Activated CD8-positive, alpha-beta T cell treated with anti-CD3 and anti-CD28 coated beads, Interleukin-2, amount 10 ng/mL, durations not matched to agents 7 days and 5 days (primary cell): ENCODE measurements at regions not wholly inside any gene's neighbourhood (a gene's known extent, or its start where the extent isn't known, plus 50 kb on each side); places are given as distances from the start of the nearest gene placed in this dataset.
"Not testable (repeated sequence)": the region's sequence is repeated elsewhere in the genome, so short reads cannot be mapped to it uniquely, and the experiment has no call there.

ENCODE experiments used
- ATAC-seq: fragments of 150-1000 bp; cut with Tn5 transposase; one replicate; pipeline ENCODE4 v1.10.0; 2021; ENCODE audit warnings: moderate library complexity
- CTCF ChIA-PET: fragments of 350-600 bp; sonication (Branson Sonifier 250); formaldehyde crosslinking; loops from one replicate; lab custom pipeline; 2021; ENCODE audit warnings: antibody characterized with exemption; lab: Charles Lee
- POLR2A ChIA-PET: fragments of 350-600 bp; sonication (Branson Sonifier 250); formaldehyde crosslinking; loops from one replicate; lab custom pipeline; 2021; ENCODE audit warnings: antibody characterized with exemption; lab: Charles Lee
- DNase-seq: peaks from one replicate; pipeline ENCODE4 v3.0.0-alpha.2; 2020
- H3K27ac Mint-ChIP-seq: one replicate; pipeline ENCODE4 v1.8.0; 2021; ENCODE audit warnings: mild to moderate bottlenecking, mixed read lengths
- H3K27me3 Mint-ChIP-seq: one replicate; pipeline ENCODE4 v1.8.0; 2021; ENCODE audit warnings: low read depth, mixed read lengths
- H3K36me3 Mint-ChIP-seq: one replicate; pipeline ENCODE4 v1.8.0; 2021; ENCODE audit warnings: low read depth, mixed read lengths
- H3K4me1 Mint-ChIP-seq: one replicate; pipeline ENCODE4 v1.8.0; 2021; ENCODE audit warnings: low read depth, mixed read lengths
- H3K4me3 Mint-ChIP-seq: one replicate; pipeline ENCODE4 v1.8.0; 2021; ENCODE audit warnings: mild to moderate bottlenecking, mixed read lengths
- H3K9me3 Mint-ChIP-seq: one replicate; pipeline ENCODE4 v1.8.0; 2022; ENCODE audit warnings: mixed read lengths; ENCODE audit not compliant: insufficient read depth

DNA sequence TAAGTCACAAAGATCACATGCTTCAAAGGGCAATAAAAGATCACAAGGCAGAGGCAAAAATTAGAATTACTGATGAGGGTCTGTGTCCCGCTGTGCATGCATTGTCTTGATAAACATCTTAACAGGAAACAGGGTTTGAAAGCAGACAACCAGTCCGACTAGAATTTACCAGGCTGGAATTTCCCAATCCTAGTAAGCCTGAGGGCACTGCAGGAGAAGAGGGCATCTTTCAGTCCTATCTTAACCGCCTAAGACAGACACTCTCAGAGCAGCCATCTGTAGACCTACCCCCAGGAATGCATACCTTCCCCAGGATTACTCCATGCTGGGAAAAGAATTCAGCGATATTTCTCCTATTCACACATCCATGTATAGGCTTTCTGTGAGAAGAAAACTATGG lies 465.8 kb upstream of the TMEFF2 start:
- H3K4me3 Mint-ChIP-seq, ATAC-seq, H3K9me3 Mint-ChIP-seq, H3K4me1 Mint-ChIP-seq, H3K36me3 Mint-ChIP-seq, POLR2A ChIA-PET, CTCF ChIA-PET, H3K27me3 Mint-ChIP-seq, H3K27ac Mint-ChIP-seq, DNase-seq: not testable (repeated sequence)

- ATAC-seq = no peak
- no peaks in the 10 kb centered on the region for H3K9me3 Mint-ChIP-seq
- H3K36me3 Mint-ChIP-seq = no peaks in the 10 kb centered on the region
- no peaks in the 10 kb centered on the region for H3K27me3 Mint-ChIP-seq
- no peaks in the 10 kb centered on the region for H3K4me1 Mint-ChIP-seq
- H3K27ac Mint-ChIP-seq = no peak overlapping the region
- DNase-seq = no peak
- ChIA-PET POLR2A (no interaction called here), CTCF (no interaction called here)
- no peak overlapping the region for H3K4me3 Mint-ChIP-seq
These were observed 462.6 kb upstream of the TMEFF2 start for GRCh38 chr2:192657362-192657761.

GRCh38 chr2:192655916-192656315 lies 461.2 kb upstream of the TMEFF2 start:
- no peak overlapping the region for H3K27ac Mint-ChIP-seq
- H3K9me3 Mint-ChIP-seq = peaks cover 4% of the 10 kb centered on the region
- H3K36me3 Mint-ChIP-seq = no peaks in the 10 kb centered on the region
- no peak overlapping the region for H3K4me3 Mint-ChIP-seq
- no peak for ATAC-seq
- ChIA-PET POLR2A (no interaction called here), CTCF (no interaction called here)
- DNase-seq = no peak
- H3K27me3 Mint-ChIP-seq = no peaks in the 10 kb centered on the region
- H3K4me1 Mint-ChIP-seq = no peaks in the 10 kb centered on the region

- Mint-ChIP-seq H3K9me3 (peaks cover 2% of the 10 kb centered on the region), H3K36me3 (no peaks in the 10 kb centered on the region), H3K27me3 (no peaks in the 10 kb centered on the region), H3K27ac (no peak overlapping the region), H3K4me1 (no peaks in the 10 kb centered on the region), H3K4me3 (no peak overlapping the region)
- ChIA-PET POLR2A (no interaction called here), CTCF (no interaction called here)
- no peak for DNase-seq
- ATAC-seq = no peak
These were observed 451.3 kb upstream of the TMEFF2 start for GRCh38 chr2:192645811-192646598.

DNA sequence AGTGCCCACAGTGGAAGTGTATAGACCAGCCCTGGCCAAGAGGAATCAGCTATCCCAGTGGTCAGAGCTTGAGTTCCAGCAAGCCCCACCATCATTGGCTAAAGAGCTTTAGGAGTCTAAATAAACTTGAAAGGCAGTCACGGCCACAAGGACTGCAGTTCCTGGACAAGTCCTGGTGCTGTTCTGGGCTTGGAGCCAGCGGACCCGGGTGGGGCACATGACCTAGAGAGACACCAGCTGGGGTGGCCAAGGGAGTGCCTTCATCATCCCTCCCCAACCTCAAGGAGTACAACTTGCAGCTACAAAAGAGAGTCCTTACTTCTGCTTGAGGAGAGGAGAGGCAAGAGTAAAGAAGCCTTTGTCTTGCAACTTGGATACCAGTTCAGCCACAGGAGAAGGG lies 439.8 kb upstream of the TMEFF2 start:
- no peak for DNase-seq
- no peaks in the 10 kb centered on the region for H3K36me3 Mint-ChIP-seq
- no peaks in the 10 kb centered on the region for H3K4me1 Mint-ChIP-seq
- ATAC-seq = no peak
- no peaks in the 10 kb centered on the region for H3K27me3 Mint-ChIP-seq
- no peak overlapping the region for H3K27ac Mint-ChIP-seq
- CTCF ChIA-PET = no interaction called here
- no peak overlapping the region for H3K4me3 Mint-ChIP-seq
- POLR2A ChIA-PET = interaction anchor here (0.5 kb wide), 1 partner anchor 480 kb away, joined by 3 read pairs; no protein-coding TSS in a partner anchor
- peaks cover 4% of the 10 kb centered on the region for H3K9me3 Mint-ChIP-seq

GRCh38 chr2:192628017-192628416 lies 433.3 kb upstream of the TMEFF2 start:
- H3K9me3 Mint-ChIP-seq = no peaks in the 10 kb centered on the region
- ChIA-PET CTCF (no interaction called here), POLR2A (no interaction called here)
- H3K4me1 Mint-ChIP-seq = no peaks in the 10 kb centered on the region
- no peak overlapping the region for H3K4me3 Mint-ChIP-seq
- H3K27me3 Mint-ChIP-seq = no peaks in the 10 kb centered on the region
- no peak for DNase-seq
- no peak for ATAC-seq
- no peak overlapping the region for H3K27ac Mint-ChIP-seq
- no peaks in the 10 kb centered on the region for H3K36me3 Mint-ChIP-seq

DNA sequence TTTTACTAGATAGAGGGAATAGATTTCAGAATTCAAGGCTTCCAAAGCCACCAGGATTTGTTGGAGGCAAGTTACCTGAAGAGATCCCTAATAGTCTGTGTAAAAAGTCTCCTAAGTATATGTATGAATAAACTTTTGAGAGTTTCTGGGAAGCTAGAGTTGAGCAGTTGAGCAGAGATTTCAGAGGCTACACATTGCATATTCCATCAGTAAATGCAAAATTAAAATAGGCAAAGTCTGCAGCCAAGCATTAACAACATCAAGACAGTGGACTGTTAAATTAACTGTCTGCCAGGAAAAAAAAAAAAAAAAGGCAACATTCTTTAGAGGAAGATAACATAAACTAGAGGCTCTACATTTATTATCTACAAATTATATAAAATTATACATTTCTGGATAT lies 420.4 kb upstream of the TMEFF2 start:
- ATAC-seq (no peak), DNase-seq (no peak)
- no peaks in the 10 kb centered on the region for H3K9me3 Mint-ChIP-seq
- ChIA-PET POLR2A (no interaction called here), CTCF (no interaction called here)
- H3K4me3 Mint-ChIP-seq = no peak overlapping the region
- no peaks in the 10 kb centered on the region for H3K27me3 Mint-ChIP-seq
- no peaks in the 10 kb centered on the region for H3K36me3 Mint-ChIP-seq
- no peaks in the 10 kb centered on the region for H3K4me1 Mint-ChIP-seq
- H3K27ac Mint-ChIP-seq = no peak overlapping the region

DNA sequence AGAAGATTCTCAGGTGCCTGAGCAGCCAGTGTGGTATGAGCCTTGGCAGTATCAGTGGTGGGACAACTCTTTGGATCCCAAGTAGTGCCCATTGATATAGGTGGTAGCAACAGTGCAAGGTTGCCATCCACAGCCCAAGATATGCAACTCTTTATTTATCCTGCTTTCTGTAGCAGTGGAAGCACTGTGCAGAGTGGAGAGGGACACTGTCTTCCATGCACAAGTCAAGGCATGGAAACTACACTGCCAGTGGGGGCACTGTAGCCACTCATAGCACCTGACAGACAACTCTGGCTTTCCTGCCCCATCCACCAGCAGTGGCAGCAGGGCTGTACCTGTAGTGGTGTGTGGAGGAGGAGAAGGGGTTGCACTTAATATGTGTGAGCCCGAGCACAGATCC lies 409.6 kb upstream of the TMEFF2 start:
- Mint-ChIP-seq H3K9me3 (no peaks in the 10 kb centered on the region), H3K4me3 (no peak overlapping the region), H3K27me3 (no peaks in the 10 kb centered on the region), H3K4me1 (no peaks in the 10 kb centered on the region), H3K36me3 (no peaks in the 10 kb centered on the region), H3K27ac (no peak overlapping the region)
- ATAC-seq (no peak), DNase-seq (no peak)
- CTCF ChIA-PET = no interaction called here
- POLR2A ChIA-PET = no interaction called here

GRCh38 chr2:192598649-192599048 lies 403.9 kb upstream of the TMEFF2 start:
- H3K27ac Mint-ChIP-seq, POLR2A ChIA-PET, CTCF ChIA-PET, H3K9me3 Mint-ChIP-seq, H3K36me3 Mint-ChIP-seq, H3K27me3 Mint-ChIP-seq, H3K4me3 Mint-ChIP-seq, H3K4me1 Mint-ChIP-seq, ATAC-seq, DNase-seq: not testable (repeated sequence)

GRCh38 chr2:192593561-192593960 lies 398.8 kb upstream of the TMEFF2 start:
- POLR2A ChIA-PET = no interaction called here
- Mint-ChIP-seq H3K36me3 (no peaks in the 10 kb centered on the region), H3K27me3 (no peaks in the 10 kb centered on the region), H3K4me3 (no peak overlapping the region), H3K9me3 (no peaks in the 10 kb centered on the region), H3K4me1 (no peaks in the 10 kb centered on the region), H3K27ac (no peak overlapping the region)
- no peak for DNase-seq
- no peak for ATAC-seq
- CTCF ChIA-PET = no interaction called here

GRCh38 chr2:192591617-192592016 lies 396.9 kb upstream of the TMEFF2 start:
- H3K4me1 Mint-ChIP-seq = no peaks in the 10 kb centered on the region
- no peak overlapping the region for H3K27ac Mint-ChIP-seq
- no peak overlapping the region for H3K4me3 Mint-ChIP-seq
- H3K9me3 Mint-ChIP-seq = no peaks in the 10 kb centered on the region
- DNase-seq (no peak), ATAC-seq (no peak)
- no peaks in the 10 kb centered on the region for H3K36me3 Mint-ChIP-seq
- no peaks in the 10 kb centered on the region for H3K27me3 Mint-ChIP-seq
- ChIA-PET POLR2A (no interaction called here), CTCF (no interaction called here)

- DNase-seq = no peak
- H3K36me3 Mint-ChIP-seq = no peaks in the 10 kb centered on the region
- no peak for ATAC-seq
- H3K9me3 Mint-ChIP-seq = no peaks in the 10 kb centered on the region
- POLR2A ChIA-PET = no interaction called here
- no peak overlapping the region for H3K4me3 Mint-ChIP-seq
- CTCF ChIA-PET = no interaction called here
- H3K4me1 Mint-ChIP-seq = no peaks in the 10 kb centered on the region
- no peak overlapping the region for H3K27ac Mint-ChIP-seq
- no peaks in the 10 kb centered on the region for H3K27me3 Mint-ChIP-seq
These were observed 390.7 kb upstream of the TMEFF2 start for GRCh38 chr2:192585418-192585817.

DNA sequence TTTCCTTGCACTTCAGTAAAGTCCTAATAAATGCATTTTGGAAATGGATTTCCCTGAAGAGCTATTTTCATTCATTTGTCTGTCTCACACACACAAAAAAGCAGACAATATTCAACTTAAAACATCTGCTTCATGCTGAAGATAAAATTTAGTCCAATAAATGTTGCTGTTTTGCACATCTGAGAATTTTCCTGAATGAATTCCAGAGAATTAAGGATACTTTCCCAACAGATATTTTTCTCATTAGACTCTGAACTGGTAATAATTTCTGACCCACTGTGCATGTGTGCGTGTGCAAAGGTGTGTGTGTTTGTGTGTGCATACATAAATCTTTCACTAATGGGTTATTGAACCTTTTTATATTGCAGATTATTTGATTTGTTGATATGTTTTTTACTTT lies 390.2 kb upstream of the TMEFF2 start:
- CTCF ChIA-PET = no interaction called here
- Mint-ChIP-seq H3K27ac (no peak overlapping the region), H3K4me3 (no peak overlapping the region), H3K36me3 (no peaks in the 10 kb centered on the region), H3K9me3 (no peaks in the 10 kb centered on the region), H3K4me1 (no peaks in the 10 kb centered on the region), H3K27me3 (no peaks in the 10 kb centered on the region)
- POLR2A ChIA-PET = no interaction called here
- no peak for DNase-seq
- ATAC-seq = no peak
